ENCODE measurements at regions not wholly inside any gene's neighbourhood (a gene's known extent, or its start where the extent isn't known, plus 50 kb on each side); places are given as distances from the start of the nearest gene placed in this dataset.

DNA sequence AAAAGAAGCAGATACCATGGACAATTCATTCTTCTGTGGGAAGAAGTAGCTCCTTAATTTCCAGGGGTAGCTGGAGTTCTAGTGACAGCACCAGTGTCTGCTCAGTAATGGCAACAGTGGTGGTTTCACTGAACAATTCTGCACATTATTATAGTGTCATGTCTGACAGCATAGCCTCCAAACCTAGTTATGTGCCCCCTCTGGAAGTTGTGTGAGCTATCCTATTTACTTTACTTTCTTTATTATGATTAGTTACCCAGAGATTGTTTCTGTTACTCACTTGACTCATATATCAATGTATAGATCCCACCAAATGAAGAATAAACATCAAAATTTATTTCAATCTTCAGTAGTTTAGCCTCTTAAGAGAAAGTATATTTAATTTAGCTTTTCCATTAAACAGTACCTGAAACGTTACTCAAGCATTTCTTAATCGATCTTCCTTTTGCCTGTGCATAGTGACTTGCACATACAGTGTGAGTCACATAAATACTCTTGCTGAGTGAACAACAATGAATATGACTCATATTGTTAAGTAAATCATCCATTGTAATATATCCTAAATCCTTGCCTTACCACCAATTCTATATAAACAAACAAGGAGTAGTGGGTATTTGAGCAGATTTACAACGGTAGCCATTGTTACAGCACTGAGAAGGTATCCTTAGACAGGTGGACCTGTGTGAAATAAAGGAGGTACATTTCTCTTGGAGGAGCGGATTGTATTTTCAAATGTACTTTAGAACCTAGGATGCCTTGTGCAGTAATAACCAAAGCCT lies 534.7 kb downstream of the ANKRD50 start:
- no peak for DNase-seq (ENCODE audit: low spot score)

DNA sequence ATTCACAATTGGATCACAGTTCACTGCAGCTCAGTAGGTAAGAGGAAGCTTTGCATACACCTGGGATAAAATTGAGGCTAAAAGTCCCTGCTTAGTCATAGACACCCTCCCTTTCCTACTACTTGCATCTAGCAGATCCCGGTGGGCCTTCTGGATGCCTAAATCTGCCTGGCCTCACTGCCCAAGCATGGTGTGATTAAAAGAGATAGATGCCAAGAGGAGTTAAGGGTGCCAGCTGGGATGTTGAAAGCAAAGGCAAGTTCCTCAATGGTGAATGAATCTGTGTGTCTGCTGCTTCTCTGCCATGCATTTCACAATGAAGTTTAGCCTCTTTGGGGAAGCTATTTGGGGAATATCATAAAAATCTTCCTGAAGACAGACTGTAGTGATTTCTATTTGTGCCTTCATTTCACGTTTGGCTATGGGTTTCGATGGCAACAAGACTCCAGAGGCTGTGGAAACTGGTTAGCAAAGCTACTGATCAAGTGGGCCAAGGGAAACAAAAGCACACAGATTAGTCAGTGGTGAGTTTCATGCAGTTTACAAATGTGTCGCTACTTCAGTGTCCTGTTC lies 534.0 kb downstream of the ANKRD50 start:
- DNase-seq (ENCODE audit: low spot score), result no peak

DNA sequence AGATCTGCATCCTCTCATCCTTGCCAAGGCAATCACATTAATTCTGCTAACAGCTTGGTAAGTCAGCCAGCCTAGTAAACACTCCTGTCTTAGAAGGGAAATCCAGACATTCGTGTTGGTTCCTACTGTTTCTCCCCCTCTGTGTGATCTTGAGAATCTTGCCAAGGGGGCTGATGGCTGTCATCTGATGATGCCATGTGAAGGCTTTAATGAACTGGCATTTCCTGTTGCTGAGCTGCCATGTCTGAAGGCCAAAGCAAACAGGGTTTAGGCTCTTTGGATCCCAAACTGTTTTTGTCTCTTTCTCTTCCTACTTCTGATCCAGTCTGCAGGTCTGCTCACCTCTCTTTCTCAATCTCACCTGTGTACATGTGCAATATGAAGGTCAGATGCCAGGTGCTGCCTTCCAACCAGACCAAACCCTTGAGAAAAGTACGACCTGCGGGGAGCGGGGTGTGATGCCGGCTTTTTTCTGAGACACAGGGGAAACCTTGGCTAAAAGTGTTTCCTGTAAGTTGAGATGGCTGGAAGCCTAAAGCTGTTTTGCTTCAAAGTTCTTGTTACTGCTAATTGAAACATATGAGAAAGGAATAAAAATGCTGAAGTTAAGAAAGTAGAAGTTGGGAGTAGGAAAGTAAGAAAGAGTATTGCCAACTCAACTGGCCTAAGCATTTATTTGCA lies 532.9 kb downstream of the ANKRD50 start:
- no peak for DNase-seq (ENCODE audit: low spot score)

DNA sequence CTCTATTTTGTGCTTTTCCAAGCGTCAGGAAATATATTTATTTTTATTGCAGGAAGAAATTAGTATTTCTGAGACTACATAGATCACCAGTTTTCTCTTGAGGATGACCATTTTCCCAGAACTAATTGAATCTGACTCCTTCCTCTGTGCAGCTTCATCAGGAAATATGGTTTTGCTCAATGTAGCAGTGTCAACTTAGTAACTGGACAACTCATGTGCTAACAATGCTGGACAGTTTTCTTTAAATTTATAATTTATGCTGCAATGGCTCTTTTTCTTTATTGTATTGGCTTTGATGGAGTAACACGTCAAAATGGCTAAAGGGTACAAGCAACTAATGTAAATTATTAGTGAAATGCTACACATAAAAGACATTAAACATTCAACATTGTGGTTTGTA lies 531.5 kb downstream of the ANKRD50 start:
- DNase-seq (ENCODE audit: low spot score), result no peak

DNA sequence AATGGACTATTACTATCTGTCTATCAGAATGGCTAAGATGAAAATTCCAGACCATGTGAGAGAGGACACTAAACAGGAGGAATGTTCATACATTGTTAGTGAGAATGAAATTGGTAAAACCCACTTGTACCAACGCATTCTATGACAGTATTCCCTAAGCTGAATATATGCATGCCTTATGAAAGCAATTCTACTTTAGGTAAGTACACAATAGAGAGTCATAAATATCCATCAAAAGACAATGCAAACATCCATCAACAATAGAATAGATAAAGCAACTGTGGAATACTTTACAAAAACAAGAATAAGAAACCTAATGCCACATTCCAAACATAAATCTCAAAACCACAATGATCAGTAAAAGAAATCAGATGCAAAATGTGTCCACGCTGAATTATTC lies 529.3 kb downstream of the ANKRD50 start:
- DNase-seq (ENCODE audit: low spot score), result no peak

DNA sequence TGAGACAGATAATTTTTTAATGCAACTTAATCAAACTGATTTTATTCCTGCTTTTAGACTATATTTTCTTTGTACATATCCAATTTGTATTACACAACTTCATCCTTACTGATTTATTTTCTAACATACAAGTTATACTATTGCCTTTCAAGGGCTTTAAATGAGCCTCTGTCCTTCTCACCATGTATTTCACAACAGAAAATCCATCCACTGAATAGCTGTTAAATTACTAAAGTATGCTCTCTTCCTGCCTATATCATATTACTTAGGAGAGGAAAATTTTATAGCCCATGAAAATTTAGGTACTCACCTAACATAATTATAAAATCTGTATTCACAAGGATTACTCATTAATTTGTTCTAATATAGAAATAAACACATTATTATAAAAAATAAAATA lies 528.6 kb downstream of the ANKRD50 start:
- DNase-seq (ENCODE audit: low spot score), result no peak

DNA sequence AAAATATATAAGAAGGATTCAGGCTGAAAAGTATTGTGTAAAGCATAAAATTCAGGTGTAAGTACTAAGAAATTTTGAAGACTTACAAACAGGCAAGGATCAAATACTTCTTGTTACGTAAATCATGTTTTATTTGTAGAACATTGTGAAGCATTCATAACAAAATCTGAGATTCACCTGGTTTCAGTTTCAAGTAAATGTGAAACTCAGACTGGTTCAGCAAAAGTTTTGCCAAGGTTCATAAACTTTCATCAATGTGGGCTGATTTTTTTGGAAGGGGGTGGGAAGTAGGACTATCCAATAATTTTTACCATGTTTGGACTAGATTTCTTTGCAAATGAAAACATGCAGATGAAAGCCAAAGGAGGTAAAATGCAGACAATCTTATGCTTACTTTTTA lies 527.7 kb downstream of the ANKRD50 start:
- DNase-seq (ENCODE audit: low spot score), result no peak

DNA sequence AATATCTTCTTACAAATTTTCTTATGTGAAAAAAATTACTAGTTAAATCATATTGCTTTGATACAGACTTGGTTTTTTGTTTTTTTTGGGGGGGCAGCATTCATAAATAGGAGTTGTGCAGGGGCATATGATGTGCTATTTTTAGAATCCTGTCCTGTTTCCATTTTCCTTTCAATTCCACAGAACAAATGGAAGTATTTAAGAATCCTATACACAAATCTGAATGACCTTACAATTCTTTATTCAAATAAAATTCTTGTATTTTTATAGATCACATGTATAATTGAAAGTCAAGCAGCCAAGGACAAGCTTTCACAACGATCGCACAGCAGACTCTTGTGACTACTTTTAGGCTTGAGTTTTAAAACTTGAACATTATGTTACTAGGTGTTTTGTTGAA lies 523.9 kb downstream of the ANKRD50 start:
- no peak for DNase-seq (ENCODE audit: low spot score)

DNA sequence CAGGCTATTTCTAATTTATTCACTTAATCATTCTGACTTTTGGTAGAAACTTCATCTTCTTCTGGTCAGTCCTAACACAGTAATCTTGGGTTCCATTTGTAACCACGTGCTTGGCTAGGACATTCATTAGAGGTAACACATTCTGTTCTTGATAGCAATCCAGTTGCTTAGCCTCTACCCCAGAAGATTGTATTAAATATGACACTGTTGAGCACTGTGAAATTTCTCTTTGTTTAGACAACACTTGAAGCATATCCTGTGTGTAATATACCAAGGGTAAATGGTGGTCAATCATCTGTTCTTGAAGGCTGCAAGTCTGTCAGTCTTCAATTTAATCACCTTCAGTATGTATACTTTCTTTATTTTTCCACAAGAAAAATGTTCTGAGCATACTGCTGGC lies 523.0 kb downstream of the ANKRD50 start:
- no peak for DNase-seq (ENCODE audit: low spot score)

DNA sequence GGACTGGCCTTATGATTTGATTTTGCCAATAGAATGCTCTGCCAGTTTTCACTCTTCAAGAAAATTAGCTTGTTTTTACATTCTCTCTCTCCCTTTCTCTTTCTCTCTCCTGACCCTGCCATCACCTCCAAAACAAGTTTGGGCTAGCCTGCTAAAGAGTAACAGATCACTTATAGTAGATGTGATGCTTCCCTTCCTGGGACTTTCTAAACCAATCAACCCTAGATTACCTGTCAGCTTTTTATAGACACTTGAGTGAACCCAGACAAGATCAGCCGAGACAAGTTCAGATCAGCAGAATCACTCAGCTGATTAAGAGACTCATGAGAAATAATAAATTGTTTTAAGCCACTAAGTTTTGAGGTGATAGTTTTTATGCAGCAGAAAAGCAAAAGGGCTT lies 521.2 kb downstream of the ANKRD50 start:
- no peak for DNase-seq (ENCODE audit: low spot score)

DNA sequence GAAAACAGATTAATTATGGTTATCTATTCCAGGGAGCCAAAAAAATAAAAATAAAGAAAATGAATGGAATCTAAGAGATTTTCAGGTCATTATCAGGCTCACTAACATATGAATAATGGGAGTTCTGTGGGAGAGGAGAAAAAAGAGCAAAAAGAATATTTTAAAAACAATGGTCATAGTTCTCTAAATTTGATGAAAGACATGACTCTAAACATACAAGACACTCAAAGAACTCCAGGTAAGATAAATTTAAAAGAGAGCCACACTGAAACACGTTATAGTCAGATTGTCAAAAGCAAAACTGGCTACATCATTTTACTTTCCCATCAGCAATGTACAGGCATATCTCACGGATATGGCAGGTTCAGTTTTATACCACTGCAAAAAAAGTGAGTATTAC lies 520.0 kb downstream of the ANKRD50 start:
- DNase-seq (ENCODE audit: low spot score), result no peak

DNA sequence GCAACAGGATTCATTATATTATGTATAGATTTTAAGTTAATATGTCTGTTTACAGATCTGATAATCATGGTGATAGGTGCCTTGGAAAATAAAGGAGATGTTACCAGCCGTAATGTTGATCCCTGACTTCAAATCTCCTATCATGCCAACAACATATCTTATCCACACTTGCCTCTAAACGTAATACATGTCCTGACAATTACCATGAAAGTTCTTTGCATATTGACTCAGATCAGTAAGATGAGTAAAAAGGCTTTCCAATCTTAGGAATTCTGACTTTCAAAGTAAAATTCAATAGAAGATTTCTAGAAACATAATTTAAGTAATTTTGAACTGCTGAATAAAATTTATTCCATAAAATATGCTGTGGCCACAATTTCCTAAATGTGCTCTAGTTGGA lies 513.3 kb downstream of the ANKRD50 start:
- no peak for DNase-seq (ENCODE audit: low spot score)

DNA sequence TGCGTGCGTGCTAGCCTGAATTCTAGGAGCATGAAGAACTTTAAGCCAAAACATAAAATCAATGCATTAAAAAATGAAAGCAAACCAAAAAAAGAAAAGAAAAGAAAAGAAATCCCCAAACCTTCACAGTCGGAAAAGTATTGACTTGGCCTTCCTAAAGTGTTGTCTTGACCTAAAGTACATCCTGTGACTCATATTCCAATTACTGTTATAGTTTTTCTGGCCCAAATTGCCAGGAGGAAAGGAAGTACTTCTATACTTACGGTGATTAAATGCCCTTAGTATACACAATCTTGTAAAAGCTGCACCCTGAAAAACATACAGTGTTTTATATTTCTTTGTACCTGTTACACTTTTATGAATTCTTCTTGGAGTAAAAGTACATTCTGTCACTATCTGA lies 512.8 kb downstream of the ANKRD50 start:
- no peak for DNase-seq (ENCODE audit: low spot score)

DNA sequence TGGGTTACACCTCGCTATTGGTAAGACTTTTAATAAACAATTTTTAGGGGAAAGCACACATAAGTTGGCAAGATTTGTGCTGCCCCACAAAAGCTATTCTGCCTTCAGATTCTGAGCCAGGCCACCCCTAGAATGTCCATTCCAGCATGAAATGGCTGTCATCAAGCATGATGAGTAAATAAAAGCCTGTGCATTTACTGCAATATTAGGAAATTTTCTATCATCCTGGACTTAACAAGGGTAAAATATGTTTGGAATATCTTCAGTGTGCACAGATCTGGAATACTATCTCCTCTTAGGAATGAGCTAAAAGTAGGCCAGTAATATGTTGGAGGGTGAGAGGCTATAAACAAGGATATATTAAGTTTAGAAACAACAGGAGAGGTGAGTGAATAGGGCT lies 510.9 kb downstream of the ANKRD50 start:
- no peak for DNase-seq (ENCODE audit: low spot score)

DNA sequence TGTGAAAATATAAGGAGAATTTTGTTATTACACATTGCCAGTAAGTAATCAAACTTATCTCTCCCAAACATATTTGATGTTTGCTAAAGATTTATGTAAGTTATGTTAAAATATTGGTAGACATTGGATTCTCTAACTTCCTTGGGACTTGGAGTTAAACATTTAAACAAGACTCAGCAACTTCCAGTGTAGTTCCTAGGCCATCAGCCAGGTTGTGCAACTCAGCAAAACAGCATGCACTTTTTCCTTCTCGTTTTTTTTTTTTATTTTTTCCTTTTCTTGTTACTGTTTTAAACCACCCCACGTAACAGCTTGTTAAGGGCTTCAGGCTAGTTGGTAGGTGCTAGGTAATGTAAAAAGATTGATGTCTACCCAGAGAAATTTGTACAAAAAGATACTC lies 510.4 kb downstream of the ANKRD50 start:
- DNase-seq (ENCODE audit: low spot score), result no peak

DNA sequence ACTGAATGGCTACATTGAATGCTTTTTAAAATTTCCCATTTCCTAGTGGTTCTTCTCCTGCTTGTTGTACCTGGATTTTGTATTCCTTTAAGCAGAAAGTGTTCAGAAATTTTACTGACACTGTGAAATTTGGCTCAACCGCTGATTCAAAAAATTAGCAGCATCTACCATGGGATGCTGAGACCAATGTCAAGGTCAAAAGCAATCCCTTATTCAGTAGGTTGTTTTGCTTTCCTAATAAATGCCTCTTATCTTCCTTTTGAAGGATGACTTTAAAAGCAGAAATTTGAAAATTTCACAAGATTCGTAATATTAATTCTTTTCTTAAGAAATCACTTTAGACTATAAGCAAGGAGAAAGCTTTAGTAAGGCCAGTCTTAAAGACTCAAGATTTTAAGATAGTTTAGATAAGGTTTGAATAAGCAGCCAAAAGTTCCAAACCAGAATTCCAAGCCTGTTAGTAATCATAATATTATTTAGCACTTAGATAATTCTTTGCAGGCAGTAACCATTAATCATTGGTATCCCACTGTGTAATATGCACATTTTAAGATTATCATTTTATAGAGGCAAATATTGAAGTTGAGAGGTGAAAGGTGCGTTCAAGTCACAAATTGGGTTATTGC lies 508.8 kb downstream of the ANKRD50 start:
- DNase-seq (ENCODE audit: low spot score), result no peak

DNA sequence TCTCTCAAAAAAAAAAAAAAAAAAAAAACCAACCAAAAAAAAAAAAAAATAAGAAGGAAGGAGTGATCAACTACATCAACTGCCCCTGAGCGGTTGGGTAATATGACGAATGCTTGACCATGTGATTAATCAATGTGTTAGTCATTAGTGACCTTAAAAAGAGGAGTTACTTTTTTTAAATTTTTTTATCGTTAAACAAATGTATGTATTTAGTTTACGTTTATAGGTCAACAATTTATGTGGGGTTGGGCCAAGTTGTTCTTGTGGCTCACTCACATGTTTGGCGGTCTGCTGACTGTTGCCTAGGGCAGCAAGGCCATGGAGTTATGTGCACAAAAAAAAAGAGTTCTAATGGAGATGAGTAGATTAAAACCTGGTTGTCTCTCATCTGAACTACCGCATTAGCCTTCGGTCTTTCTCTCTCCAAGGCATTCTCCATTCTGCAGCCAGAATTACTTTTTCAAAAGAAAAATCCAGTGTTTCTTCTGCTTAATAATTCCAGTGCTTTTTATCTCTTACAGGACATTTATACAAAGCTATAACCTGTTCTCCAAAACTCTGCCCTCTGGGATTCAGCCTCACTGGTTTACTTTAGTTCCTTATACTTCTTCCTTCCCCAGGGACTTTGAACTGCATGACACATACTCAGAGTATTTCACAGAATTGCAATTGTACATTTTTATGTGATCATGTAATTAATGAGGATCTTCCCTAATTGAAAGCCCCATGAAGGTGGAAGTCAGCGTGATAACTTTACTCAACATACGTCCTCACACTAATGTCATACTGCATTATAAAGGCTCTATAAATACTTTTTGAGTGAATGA lies 505.5 kb downstream of the ANKRD50 start:
- no peak for DNase-seq (ENCODE audit: low spot score)

DNA sequence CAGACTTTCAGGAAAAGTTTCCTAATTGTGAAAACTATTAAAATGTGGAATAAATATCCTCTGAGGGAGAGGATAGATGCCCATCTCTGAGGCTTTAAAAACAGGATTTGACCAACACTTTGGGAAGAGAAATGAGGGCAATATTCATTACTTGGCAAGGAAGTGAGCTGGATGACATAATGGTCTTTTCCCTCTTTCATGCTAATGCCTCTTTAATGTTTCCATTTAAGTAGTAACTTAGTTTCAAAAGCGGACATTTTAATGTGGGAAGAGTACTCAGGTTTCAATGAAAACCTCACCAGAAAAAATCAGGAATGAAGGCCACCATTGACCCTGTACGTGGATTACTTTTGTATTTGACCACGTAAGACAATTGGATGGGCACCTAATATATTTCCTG lies 503.3 kb downstream of the ANKRD50 start:
- no peak for DNase-seq (ENCODE audit: low spot score)

DNA sequence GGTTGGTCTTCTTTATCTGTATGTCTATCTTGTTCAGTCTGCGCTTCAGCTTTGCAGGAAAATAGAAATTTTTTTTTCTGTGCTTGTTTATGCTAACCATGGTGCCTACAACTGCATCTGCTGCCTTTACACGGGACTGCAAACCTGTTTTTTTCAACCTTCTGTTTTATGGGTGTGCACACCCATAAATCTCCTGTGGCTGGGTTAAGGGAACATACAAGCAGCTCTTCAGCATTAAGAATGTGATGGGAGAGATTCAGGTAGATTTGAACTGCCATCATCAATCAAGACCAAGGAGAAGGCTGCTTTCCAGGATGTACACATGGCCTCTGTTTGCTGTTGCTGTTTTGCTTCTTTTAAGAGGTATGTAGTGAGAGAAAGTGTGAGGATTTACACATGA lies 502.9 kb downstream of the ANKRD50 start:
- no peak for DNase-seq (ENCODE audit: low spot score)

DNA sequence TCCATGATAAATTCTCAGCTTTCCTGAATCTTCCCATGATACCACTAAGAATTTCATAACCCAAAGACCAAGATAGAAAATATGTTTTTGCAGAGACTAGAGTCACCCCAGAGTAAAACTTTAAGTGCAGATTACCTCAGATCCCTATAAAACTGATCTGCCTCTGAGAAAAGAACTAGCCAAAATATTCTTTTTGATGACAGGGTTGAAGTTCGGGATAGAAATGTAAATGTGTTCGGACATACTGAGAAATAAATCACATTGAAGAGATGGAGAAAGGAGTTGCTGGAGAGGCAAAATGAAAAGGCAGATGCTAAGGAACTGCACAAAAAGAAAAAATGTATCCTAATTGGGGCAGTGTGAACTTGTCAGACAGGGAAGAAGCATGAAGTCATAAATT lies 501.8 kb downstream of the ANKRD50 start:
- no peak for DNase-seq (ENCODE audit: low spot score)

DNA sequence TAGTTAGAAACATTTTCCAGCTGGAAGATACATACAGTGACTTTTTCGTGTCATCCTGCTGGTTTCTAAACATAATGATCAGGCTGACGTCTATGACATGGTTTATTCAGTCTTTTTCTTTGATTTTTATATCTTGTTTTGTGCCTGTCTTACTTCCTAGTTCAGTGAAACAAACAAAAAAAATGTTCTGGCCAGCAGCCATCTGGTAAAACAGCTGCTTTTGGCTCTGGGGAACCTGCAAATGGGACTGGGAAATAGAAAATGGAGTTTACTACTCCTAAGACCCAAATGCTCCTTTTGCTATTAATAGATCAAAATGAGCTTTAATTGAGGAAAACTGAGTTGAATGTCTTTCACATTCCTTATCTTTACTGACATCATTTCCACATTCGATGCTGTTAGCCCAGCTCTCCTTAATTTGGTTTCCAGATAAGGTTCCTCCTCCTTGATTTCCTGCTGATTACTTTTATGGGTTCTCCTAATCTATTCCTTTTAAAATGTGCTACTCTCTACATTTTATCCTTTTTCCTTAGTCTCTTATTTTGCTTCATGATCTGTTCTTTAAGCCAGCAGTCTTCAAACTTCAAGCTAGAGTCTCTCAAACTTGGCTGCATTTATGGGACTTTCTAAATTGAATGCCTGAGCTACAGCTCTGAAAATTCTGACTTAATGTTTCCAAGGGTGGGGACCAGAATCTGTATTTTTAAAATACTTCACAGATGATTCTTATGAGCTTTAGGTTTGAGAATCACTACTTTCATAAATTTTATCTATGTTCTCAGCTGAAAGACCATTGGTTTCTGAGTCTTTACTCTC lies 499.5 kb downstream of the ANKRD50 start:
- DNase-seq (ENCODE audit: low spot score), result no peak

Measured in HuH-7.5 (cell line).